ENCODE measurements at regions not wholly inside any gene's neighbourhood (a gene's known extent, or its start where the extent isn't known, plus 50 kb on each side); places are given as distances from the start of the nearest gene placed in this dataset.

DNA sequence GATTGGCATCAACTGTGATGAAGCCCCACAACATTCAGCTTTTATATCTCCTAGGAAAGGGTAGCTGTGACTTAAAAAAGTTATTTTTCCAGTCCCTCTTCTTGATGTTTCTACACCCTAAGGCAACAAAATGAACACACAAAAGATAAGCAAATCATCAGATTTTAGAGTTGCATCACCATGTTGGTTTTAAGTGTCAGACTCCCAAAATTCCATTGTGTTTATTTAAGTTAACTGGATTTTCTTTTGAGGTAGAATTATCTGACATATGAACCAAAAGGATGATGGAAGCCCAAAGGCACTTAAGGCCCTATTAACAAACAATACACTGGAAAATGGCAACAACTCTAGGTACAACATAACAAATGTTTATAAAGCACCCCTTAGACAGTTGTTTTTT lies 261.7 kb upstream of the SLC39A10 start:
- H3K9ac ChIP-seq (ENCODE audit: low read length), result no peak overlapping the region
- H3K9me3 ChIP-seq (ENCODE audit: control insufficient read depth, low read length), result no peaks in the 10 kb centered on the region
- DNase-seq (ENCODE audit: low read depth), result peak; percentile 70
- no peaks in the 10 kb centered on the region for H3K36me3 ChIP-seq (ENCODE audit: control insufficient read depth, insufficient read depth, low read length, severe bottlenecking)
- H3K27me3 ChIP-seq (replicated peaks; ENCODE audit: control insufficient read depth, insufficient read depth, low read length), result no peaks in the 10 kb centered on the region
- no peaks in the 10 kb centered on the region for H3K4me1 ChIP-seq (ENCODE audit: control insufficient read depth, insufficient read depth, low read length)
- H3K4me3 ChIP-seq (ENCODE audit: low read length), result no peak overlapping the region

DNA sequence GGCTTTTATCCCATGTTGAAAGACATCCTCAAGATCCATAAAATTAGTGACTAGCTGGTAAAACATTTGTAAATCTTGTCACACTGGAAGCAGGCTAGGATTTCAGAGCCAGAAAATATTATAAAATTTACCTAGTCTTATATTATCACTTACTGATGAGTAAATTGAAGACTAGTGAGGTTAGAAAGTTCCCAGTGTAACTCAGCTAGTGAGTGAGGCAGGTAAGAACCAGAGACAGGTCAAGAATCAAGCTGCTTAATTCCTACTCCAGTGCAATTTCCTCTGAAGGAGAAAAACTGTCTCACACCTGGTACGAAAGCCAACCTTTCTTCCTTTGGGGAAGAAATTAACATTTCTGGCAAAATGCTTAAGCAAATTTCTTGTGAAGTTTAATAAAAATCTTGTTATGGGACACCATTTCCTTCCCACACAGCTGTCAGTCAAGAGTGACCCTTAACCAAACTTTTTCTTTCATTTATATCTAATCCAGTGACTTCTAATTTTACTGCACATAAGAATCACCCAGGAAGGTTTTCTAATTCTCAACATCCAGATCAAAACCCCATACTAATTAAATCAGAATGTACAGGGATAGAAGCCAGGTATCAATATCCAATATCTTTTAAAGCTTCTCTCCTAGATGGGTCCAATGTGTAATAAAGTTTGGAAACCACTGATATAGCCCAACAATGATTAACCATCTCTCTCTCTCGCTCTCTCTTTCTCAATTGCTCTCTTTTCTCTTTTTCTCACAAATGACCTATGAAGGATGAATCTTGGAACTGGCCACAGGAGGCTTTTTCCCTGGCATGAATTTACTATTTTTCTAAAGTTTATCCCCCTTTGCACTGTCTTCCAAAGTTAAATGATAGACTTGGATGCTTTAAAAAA lies 264.3 kb upstream of the SLC39A10 start:
- DNase-seq (ENCODE audit: low read depth), result no peak
- Histone ChIP-seq H3K36me3 (ENCODE audit: control insufficient read depth, insufficient read depth, low read length, severe bottlenecking) (no peaks in the 10 kb centered on the region), H3K27me3 (replicated peaks; ENCODE audit: control insufficient read depth, insufficient read depth, low read length) (no peaks in the 10 kb centered on the region), H3K4me3 (ENCODE audit: low read length) (no peak overlapping the region), H3K4me1 (ENCODE audit: control insufficient read depth, insufficient read depth, low read length) (no peaks in the 10 kb centered on the region), H3K9ac (ENCODE audit: low read length) (no peak overlapping the region), H3K9me3 (ENCODE audit: control insufficient read depth, low read length) (no peaks in the 10 kb centered on the region)

DNA sequence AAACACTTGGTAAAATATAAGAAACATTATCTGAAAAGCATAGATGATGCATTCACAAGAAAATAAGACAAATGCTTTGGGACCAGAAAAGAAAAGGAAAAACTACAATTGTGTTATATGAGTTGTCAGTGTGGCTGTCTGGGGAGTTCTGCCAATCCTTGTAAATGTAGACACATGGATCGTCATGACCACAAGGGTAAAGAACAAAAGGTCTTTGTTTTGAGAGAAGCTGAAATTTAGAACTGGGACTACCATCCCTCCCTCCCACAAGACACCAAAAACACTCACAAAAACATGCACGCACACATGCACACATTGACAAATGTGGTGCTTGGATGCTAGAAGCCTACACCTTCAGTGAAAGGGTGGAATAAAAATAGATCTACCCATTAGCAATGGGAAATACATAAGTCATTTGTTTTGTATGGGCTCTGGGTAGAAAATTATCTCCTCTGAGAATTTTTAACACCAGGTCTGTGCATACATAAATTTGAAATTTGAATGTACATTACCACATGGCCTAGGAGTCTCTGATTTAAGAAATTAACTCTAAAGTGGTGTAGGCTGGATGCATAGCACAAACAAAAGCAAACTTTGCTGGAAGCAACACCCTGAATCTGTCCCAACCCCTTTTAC lies 266.2 kb upstream of the SLC39A10 start:
- Histone ChIP-seq H3K9me3 (ENCODE audit: control insufficient read depth, low read length) (no peaks in the 10 kb centered on the region), H3K36me3 (ENCODE audit: control insufficient read depth, insufficient read depth, low read length, severe bottlenecking) (no peaks in the 10 kb centered on the region), H3K4me1 (ENCODE audit: control insufficient read depth, insufficient read depth, low read length) (no peaks in the 10 kb centered on the region), H3K4me3 (ENCODE audit: low read length) (no peak overlapping the region), H3K27me3 (replicated peaks; ENCODE audit: control insufficient read depth, insufficient read depth, low read length) (no peaks in the 10 kb centered on the region), H3K9ac (ENCODE audit: low read length) (no peak overlapping the region)
- no peak for DNase-seq (ENCODE audit: low read depth)

DNA sequence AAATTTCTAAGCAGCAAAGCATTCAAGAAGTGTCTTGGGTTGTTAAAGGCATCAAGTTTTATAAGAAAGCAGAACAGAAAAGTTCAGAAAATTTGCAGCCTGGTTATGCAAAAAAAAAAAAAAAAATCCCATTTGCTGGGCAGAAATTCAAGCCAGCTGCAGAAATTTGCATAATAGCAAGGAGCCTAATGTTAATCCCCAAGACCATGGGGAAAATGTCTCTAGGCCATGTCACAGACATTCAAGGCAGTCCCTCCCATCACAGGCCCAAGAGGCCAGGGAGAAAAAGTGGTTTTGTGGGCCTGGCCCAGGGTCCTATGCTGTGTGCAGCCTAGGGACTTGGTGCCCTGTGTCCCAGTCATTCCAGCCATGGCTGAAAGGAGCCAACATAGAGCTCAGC lies 269.0 kb upstream of the SLC39A10 start:
- no peaks in the 10 kb centered on the region for H3K9me3 ChIP-seq (ENCODE audit: control insufficient read depth, low read length)
- H3K36me3 ChIP-seq (ENCODE audit: control insufficient read depth, insufficient read depth, low read length, severe bottlenecking), result no peaks in the 10 kb centered on the region
- H3K9ac ChIP-seq (ENCODE audit: low read length), result no peak overlapping the region
- DNase-seq (ENCODE audit: low read depth), result no peak
- H3K4me1 ChIP-seq (ENCODE audit: control insufficient read depth, insufficient read depth, low read length), result no peaks in the 10 kb centered on the region
- no peaks in the 10 kb centered on the region for H3K27me3 ChIP-seq (replicated peaks; ENCODE audit: control insufficient read depth, insufficient read depth, low read length)
- no peak overlapping the region for H3K4me3 ChIP-seq (ENCODE audit: low read length)

DNA sequence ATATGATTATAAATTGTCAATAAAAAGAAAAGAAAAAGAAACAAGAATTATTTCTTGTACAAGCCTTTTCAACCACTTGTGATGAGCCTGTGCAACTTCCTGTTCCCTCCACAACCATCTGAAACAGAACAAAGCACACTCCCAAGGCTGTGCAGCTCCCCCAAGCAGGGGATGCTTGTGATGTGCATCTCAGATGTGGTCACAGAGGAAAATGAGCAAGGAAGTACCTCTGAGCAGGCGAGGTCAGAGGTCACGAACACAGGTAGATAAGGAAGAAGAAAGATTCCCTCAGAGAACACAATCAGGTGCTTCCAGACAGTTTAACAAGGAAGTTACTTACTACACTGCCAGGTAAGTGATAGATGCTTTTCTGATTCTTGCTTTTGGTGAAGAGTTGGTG lies 274.8 kb upstream of the SLC39A10 start:
- no peaks in the 10 kb centered on the region for H3K4me1 ChIP-seq (ENCODE audit: control insufficient read depth, insufficient read depth, low read length)
- H3K9ac ChIP-seq (ENCODE audit: low read length), result no peak overlapping the region
- no peaks in the 10 kb centered on the region for H3K9me3 ChIP-seq (ENCODE audit: control insufficient read depth, low read length)
- DNase-seq (ENCODE audit: low read depth), result no peak
- no peaks in the 10 kb centered on the region for H3K27me3 ChIP-seq (replicated peaks; ENCODE audit: control insufficient read depth, insufficient read depth, low read length)
- no peak overlapping the region for H3K4me3 ChIP-seq (ENCODE audit: low read length)
- H3K36me3 ChIP-seq (ENCODE audit: control insufficient read depth, insufficient read depth, low read length, severe bottlenecking), result no peaks in the 10 kb centered on the region

DNA sequence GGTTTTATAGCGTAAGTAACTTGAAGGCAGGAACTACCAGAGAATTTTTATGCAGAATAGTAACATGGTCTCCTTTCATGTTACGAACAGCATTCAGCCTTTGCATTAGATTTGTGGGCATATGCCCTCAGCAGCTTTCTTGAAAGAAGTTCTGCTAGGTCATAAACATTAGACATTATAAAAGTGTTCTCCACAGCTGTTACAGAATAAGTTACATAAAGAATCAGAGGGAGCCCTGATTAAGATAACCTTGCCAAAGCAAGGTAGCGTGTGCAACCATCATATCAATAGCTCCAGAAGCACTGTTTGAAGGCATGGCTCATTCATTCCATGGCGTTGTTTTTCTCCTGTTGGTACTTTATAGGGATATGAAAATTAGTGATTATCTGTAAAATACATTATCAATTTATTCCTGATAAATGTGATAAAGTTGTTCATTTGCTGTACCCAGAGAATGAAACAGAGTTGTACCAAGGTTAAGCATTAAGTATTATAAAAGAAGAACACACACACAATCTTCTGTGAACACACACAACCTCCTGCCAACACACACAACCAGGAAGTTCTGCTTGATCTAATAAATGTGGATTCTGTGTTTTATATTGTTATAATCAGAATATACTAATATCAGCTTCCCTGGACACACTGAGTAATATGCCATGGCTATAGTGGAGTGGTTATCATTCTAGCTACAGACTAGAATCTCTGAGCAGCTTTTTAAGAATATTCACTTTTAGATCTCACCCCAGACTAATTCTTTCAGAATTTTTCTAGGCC lies 286.7 kb upstream of the SLC39A10 start:
- no peak for DNase-seq (ENCODE audit: low read depth)
- H3K9me3 ChIP-seq (ENCODE audit: control insufficient read depth, low read length), result no peaks in the 10 kb centered on the region
- H3K4me1 ChIP-seq (ENCODE audit: control insufficient read depth, insufficient read depth, low read length), result peaks cover 5% of the 10 kb centered on the region
- H3K27me3 ChIP-seq (replicated peaks; ENCODE audit: control insufficient read depth, insufficient read depth, low read length), result no peaks in the 10 kb centered on the region
- H3K36me3 ChIP-seq (ENCODE audit: control insufficient read depth, insufficient read depth, low read length, severe bottlenecking), result no peaks in the 10 kb centered on the region
- H3K9ac ChIP-seq (ENCODE audit: low read length), result no peak overlapping the region
- no peak overlapping the region for H3K4me3 ChIP-seq (ENCODE audit: low read length)

DNA sequence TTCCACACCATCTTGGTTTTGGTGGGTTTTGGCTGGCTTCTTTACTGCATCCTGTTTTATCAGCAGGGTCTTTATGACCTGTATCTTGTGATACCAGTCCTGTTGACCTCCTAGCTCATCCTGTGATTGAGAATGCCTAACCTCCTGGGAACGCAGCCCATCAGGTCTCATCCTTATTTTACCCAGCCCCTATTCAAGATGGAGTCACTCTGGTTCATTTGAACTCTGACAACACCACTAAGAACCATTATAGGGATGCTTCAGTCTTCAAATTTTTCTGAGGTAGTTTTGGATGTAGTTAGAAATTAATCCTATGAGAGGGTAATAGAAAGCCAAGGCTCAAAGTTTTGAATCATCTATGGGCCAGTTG lies 287.8 kb upstream of the SLC39A10 start:
- H3K4me3 ChIP-seq (ENCODE audit: low read length), result no peak overlapping the region
- H3K4me1 ChIP-seq (ENCODE audit: control insufficient read depth, insufficient read depth, low read length), result peaks cover 11% of the 10 kb centered on the region
- no peak overlapping the region for H3K9ac ChIP-seq (ENCODE audit: low read length)
- no peak for DNase-seq (ENCODE audit: low read depth)
- no peaks in the 10 kb centered on the region for H3K27me3 ChIP-seq (replicated peaks; ENCODE audit: control insufficient read depth, insufficient read depth, low read length)
- H3K9me3 ChIP-seq (ENCODE audit: control insufficient read depth, low read length), result no peaks in the 10 kb centered on the region
- H3K36me3 ChIP-seq (ENCODE audit: control insufficient read depth, insufficient read depth, low read length, severe bottlenecking), result no peaks in the 10 kb centered on the region

DNA sequence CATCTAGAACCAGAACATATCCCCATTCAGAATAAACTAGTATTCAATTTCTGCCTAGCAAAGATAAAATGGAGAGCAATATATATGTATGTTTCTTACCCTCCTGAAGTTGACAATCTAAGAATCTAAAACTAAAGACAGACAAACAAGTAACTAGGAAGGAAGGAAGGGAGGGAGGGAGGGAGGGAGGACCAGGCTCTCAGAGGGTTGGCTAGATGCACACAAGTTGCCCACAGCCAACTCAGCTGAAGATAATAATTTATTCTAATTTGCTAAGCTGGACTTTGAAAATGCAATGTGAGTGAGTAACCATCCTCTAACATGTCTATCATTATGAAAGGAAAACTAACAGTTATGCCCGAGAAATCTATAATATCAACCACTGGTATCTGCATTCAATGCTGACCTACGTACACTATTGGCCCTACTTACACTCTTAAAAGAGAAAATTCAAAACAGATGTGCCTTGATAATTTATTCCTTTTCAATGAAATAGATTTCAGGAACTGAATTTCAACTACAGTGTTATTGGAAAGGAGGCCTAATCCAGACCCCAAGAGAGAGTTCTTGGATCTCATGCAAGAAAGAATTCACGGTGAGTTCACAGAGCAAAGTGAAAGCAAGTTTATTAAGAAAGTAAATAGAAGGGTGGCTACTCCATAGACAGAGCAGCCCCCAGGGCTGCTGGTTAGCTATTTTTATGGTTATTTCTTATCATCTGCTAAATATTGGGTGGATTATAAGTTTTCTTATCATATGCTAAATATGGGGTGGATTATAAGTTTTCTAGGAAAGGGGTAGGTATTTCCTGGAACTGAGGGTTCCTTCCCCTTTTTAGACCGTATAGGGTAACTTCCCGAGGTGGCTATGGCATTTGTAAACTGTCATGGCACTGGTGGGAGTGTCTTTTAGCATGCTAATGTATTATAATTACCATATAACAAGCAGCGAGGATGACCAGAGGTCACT lies 288.5 kb upstream of the SLC39A10 start:
- Histone ChIP-seq H3K4me1 (ENCODE audit: control insufficient read depth, insufficient read depth, low read length) (peaks cover 18% of the 10 kb centered on the region), H3K36me3 (ENCODE audit: control insufficient read depth, insufficient read depth, low read length, severe bottlenecking) (no peaks in the 10 kb centered on the region), H3K27me3 (replicated peaks; ENCODE audit: control insufficient read depth, insufficient read depth, low read length) (no peaks in the 10 kb centered on the region), H3K9me3 (ENCODE audit: control insufficient read depth, low read length) (no peaks in the 10 kb centered on the region), H3K9ac (ENCODE audit: low read length) (peak overlapping the region; percentile 18), H3K4me3 (ENCODE audit: low read length) (peak overlapping the region; percentile 68)
- DNase-seq (ENCODE audit: low read depth), result no peak

DNA sequence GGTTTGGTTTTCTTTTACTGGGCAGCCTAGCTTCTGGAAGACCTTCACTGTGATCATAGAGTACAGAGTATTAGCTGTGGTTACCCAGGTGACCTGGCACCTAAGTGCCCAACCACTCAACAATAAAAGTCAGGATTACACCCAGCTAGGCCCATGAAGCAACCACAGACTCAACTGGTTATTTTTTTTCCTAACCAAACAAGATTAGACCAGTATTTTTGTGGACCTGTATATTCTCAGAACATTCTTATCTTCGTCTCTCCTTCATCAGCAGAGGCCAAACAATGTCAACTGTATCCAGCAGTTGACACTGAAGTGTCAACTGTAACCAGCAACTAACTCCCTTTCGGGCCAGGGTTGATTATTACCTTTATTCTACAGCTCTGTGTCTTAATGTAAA lies 289.2 kb upstream of the SLC39A10 start:
- no peak overlapping the region for H3K4me3 ChIP-seq (ENCODE audit: low read length)
- H3K9me3 ChIP-seq (ENCODE audit: control insufficient read depth, low read length), result no peaks in the 10 kb centered on the region
- no peaks in the 10 kb centered on the region for H3K36me3 ChIP-seq (ENCODE audit: control insufficient read depth, insufficient read depth, low read length, severe bottlenecking)
- no peaks in the 10 kb centered on the region for H3K27me3 ChIP-seq (replicated peaks; ENCODE audit: control insufficient read depth, insufficient read depth, low read length)
- no peak for DNase-seq (ENCODE audit: low read depth)
- no peak overlapping the region for H3K9ac ChIP-seq (ENCODE audit: low read length)
- peaks cover 22% of the 10 kb centered on the region for H3K4me1 ChIP-seq (ENCODE audit: control insufficient read depth, insufficient read depth, low read length)

DNA sequence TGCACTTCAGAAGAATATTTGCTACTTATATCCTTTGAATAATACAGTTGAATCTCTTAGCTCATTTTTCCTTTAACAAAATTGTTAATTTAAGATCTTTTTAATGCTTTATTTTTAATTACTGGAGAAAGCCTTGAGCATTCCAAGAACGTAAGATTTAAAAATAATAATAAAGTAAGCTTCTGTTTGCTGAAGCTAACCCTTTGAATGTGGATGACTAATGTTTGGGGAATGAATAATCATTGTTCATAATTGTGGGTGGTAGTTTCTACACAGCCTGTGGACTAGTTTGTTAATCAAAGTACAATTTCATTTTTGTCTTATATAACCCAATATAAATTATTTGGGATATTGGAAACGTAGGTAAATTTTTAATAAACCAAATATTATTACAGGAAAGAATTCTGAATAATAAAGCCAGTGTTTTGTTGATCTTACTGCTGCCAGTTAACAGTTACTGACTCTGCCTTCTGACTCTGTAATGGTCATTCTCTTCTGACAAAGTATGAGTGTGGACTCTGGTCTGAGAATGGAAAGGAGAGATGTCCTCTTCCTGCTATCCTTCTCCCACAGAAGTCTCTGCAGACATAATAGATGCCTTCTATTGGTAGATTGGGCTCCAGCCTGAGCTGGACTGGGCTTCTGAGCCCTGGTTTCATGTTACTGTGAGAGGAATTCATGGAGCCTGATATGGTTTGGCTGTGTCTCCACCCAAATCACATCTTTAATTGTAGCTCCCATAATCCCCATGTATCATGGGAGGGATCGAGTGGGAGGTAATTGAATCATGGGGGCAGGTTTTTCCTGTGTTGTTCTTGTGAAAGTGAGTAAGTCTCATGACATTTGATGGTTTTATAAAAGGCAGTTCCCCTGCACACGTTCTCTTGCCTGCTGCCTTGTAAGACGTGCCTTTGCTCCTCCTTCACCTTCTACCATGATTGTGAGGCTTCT lies 292.7 kb upstream of the SLC39A10 start:
- peak overlapping the region; percentile 11 for H3K4me3 ChIP-seq (ENCODE audit: low read length)

More for the DNA sequence above, 292.7 kb upstream of the SLC39A10 start:
- Histone ChIP-seq H3K9me3 (ENCODE audit: control insufficient read depth, low read length) (no peaks in the 10 kb centered on the region), H3K36me3 (ENCODE audit: control insufficient read depth, insufficient read depth, low read length, severe bottlenecking) (no peaks in the 10 kb centered on the region), H3K9ac (ENCODE audit: low read length) (no peak overlapping the region), H3K4me1 (ENCODE audit: control insufficient read depth, insufficient read depth, low read length) (peaks cover 20% of the 10 kb centered on the region), H3K27me3 (replicated peaks; ENCODE audit: control insufficient read depth, insufficient read depth, low read length) (no peaks in the 10 kb centered on the region)
- peak; percentile 45 for DNase-seq (ENCODE audit: low read depth)
